ENCODE measurements at regions not wholly inside any gene's neighbourhood (a gene's known extent, or its start where the extent isn't known, plus 50 kb on each side); places are given as distances from the start of the nearest gene placed in this dataset.

DNA sequence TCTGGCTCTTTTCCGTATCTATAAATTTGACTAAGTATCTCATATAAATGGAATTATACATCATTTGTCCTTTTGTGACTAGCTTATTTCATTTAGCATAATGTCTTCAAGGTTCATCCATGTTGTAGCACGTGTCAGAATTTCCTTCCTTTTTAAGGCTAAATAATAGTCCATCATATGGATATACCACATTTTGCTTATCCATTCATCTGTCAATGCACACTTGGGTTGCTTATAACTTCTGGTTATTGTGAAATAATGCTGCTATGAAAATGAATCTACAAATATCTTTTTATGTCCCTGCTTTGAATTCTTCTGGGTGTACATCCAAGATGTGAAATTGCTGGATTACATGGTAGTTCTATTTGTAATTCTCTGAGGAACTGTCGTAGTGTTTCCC, 119.6 kb downstream of the RHOU start:
- H2AFZ ChIP-seq: no peak overlapping the region
- H3K79me2 ChIP-seq: no peaks in the 10 kb centered on the region
- DNase-seq (ENCODE audit: low spot score): no peak
- H3K27ac ChIP-seq: no peak overlapping the region
- TF ChIP-seq EZH2 (IDR thresholded peaks at IDR 0.05; ENCODE audit: borderline replicate concordance) (no peak), EZH2phosphoT487 (IDR thresholded peaks at IDR 0.05; ENCODE audit: low read depth, severe bottlenecking, unreplicated experiment) (no peak)
- TF ChIP-seq, protein P1, sequence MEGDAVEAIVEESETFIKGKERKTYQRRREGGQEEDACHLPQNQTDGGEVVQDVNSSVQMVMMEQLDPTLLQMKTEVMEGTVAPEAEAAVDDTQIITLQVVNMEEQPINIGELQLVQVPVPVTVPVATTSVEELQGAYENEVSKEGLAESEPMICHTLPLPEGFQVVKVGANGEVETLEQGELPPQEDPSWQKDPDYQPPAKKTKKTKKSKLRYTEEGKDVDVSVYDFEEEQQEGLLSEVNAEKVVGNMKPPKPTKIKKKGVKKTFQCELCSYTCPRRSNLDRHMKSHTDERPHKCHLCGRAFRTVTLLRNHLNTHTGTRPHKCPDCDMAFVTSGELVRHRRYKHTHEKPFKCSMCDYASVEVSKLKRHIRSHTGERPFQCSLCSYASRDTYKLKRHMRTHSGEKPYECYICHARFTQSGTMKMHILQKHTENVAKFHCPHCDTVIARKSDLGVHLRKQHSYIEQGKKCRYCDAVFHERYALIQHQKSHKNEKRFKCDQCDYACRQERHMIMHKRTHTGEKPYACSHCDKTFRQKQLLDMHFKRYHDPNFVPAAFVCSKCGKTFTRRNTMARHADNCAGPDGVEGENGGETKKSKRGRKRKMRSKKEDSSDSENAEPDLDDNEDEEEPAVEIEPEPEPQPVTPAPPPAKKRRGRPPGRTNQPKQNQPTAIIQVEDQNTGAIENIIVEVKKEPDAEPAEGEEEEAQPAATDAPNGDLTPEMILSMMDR (IDR thresholded peaks at IDR 0.05; ENCODE audit: poor library complexity): no peak
- no peaks in the 10 kb centered on the region for H3K9me2 ChIP-seq (replicated peaks; ENCODE audit: insufficient read depth)
- H3K27me3 ChIP-seq: no peaks in the 10 kb centered on the region
- H3K36me3 ChIP-seq (replicated peaks; ENCODE audit: insufficient read depth, low read depth): no peaks in the 10 kb centered on the region
- WGBS (ENCODE audit: low lambda C conversion rate, missing lambda C conversion rate): over 99% methylated on average over 3 of the region's 3 CpGs
- no peaks in the 10 kb centered on the region for H3K9me3 ChIP-seq (ENCODE audit: low read depth)
- H3K4me3 ChIP-seq: no peak overlapping the region
- no peaks in the 10 kb centered on the region for H4K20me1 ChIP-seq (ENCODE audit: insufficient read depth, poor library complexity, severe bottlenecking)
- no peak overlapping the region for H3K4me2 ChIP-seq
- H3K4me1 ChIP-seq (ENCODE audit: insufficient read depth): peaks cover 38% of the 10 kb centered on the region

DNA sequence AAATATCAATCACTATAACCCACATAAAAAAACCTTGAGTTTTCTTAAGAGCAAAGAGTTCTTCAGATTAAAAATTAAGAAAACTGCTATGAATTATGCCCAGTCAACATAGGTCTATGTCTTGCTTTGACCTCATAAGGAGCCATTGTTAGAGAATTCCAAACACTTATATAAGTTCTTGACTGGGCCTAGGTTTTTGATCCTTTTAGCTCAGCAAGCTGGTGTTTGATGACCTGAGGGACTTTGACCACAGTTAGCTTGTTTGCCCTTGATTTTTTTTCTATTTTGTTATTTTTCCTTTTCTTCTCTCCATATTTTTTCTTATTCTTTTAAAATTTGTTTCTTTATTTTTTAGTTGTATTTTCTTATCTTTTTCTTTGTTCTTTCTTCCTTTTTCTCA, 122.3 kb downstream of the RHOU start:
- no peak overlapping the region for H2AFZ ChIP-seq
- H3K27ac ChIP-seq: no peak overlapping the region
- no peaks in the 10 kb centered on the region for H3K9me2 ChIP-seq (replicated peaks; ENCODE audit: insufficient read depth)
- H3K4me2 ChIP-seq: no peak overlapping the region
- H3K4me3 ChIP-seq: no peak overlapping the region
- no peak for DNase-seq (ENCODE audit: low spot score)
- H3K9me3 ChIP-seq (ENCODE audit: low read depth): no peaks in the 10 kb centered on the region
- peaks cover 42% of the 10 kb centered on the region for H3K4me1 ChIP-seq (ENCODE audit: insufficient read depth)
- TF ChIP-seq EZH2 (IDR thresholded peaks at IDR 0.05; ENCODE audit: borderline replicate concordance): no peak
- TF ChIP-seq, protein P1 (IDR thresholded peaks at IDR 0.05; ENCODE audit: poor library complexity): no peak
- no peaks in the 10 kb centered on the region for H3K79me2 ChIP-seq
- no peaks in the 10 kb centered on the region for H3K27me3 ChIP-seq
- H3K36me3 ChIP-seq (replicated peaks; ENCODE audit: insufficient read depth, low read depth): no peaks in the 10 kb centered on the region
- H4K20me1 ChIP-seq (ENCODE audit: insufficient read depth, poor library complexity, severe bottlenecking): no peaks in the 10 kb centered on the region

DNA sequence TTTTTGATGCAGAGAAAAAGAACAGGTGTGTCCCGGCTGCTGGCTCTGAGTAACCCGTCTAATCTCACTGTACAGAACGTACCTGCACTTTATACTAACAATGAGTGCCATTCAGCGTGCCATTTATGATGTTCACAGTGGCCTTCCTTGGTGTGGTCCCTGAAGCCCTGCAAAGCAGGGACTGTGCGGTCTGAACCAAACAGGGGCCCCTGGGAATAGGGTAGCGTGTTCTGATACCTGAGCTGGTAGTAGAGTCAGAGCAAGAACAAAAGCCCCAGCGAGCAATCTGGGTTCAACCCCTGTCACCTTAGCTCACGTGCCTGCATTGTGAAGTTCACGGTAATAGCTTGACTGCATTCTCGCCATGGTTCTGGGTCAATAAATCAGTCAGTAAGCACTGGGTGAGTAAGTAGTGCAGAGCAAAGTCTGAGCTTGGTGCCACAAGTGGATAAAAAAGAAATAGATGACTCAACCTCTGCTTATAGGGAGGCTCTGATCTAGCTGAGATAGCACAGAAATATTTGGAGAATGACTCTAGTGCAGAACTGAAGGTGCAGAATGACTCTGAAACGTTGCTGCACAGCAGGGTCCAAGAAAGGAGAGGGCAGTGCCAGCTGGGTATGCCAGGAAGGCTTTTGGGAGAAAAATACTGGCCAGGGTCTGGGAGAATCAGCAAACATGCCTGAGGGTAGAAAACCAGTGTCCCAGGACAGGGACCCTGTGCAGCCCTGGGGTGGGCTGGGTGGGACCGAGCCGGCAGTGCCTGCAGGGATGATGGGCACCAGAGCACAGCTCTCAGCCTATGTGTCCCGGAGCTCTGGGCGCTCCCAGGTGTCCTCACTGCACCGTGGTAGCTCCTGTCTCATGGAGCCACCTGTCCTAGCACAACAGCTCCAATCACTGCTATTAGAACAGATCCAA, 125.9 kb downstream of the RHOU start:
- H3K4me2 ChIP-seq: peak overlapping the region; percentile 56
- no peaks in the 10 kb centered on the region for H4K20me1 ChIP-seq (ENCODE audit: insufficient read depth, poor library complexity, severe bottlenecking)
- H3K27ac ChIP-seq: peak overlapping the region; percentile 93
- no peaks in the 10 kb centered on the region for H3K79me2 ChIP-seq
- no peak overlapping the region for H2AFZ ChIP-seq
- no peaks in the 10 kb centered on the region for H3K27me3 ChIP-seq
- no peaks in the 10 kb centered on the region for H3K9me3 ChIP-seq (ENCODE audit: low read depth)
- WGBS (ENCODE audit: low lambda C conversion rate, missing lambda C conversion rate): 47% methylated on average over 13 of the region's 16 CpGs
- no peak overlapping the region for H3K4me3 ChIP-seq
- no peaks in the 10 kb centered on the region for H3K9me2 ChIP-seq (replicated peaks; ENCODE audit: insufficient read depth)
- DNase-seq (ENCODE audit: low spot score): peak; percentile 88
- peaks cover 67% of the 10 kb centered on the region for H3K4me1 ChIP-seq (ENCODE audit: insufficient read depth)
- TF ChIP-seq, protein P1 (IDR thresholded peaks at IDR 0.05; ENCODE audit: poor library complexity): no peak
- TF ChIP-seq EZH2phosphoT487 (IDR thresholded peaks at IDR 0.05; ENCODE audit: low read depth, severe bottlenecking, unreplicated experiment) (no peak), EZH2 (IDR thresholded peaks at IDR 0.05; ENCODE audit: borderline replicate concordance) (no peak)
- no peaks in the 10 kb centered on the region for H3K36me3 ChIP-seq (replicated peaks; ENCODE audit: insufficient read depth, low read depth)

All from hepatocyte (in vitro differentiated cells).